Glutamatergic neuron (in vitro differentiated cells): ENCODE measurements at regions not wholly inside any gene's neighbourhood (a gene's known extent, or its start where the extent isn't known, plus 50 kb on each side); places are given as distances from the start of the nearest gene placed in this dataset.

ENCODE experiments used
- DNase-seq: peaks from one replicate; pipeline ENCODE4 v3.0.0; 2022
- H3K27ac Mint-ChIP-seq: one replicate; pipeline ENCODE4 v1.8.0; 2020; ENCODE audit warnings: mild to moderate bottlenecking, mixed read lengths, inconsistent platforms; ENCODE audit not compliant: unreplicated experiment
- H3K27me3 Mint-ChIP-seq: one replicate; pipeline ENCODE4 v1.8.0; 2020; ENCODE audit warnings: mild to moderate bottlenecking, moderate library complexity, mixed read lengths, inconsistent platforms; ENCODE audit not compliant: unreplicated experiment
- H3K36me3 Mint-ChIP-seq: one replicate; pipeline ENCODE4 v1.8.0; 2020; ENCODE audit warnings: mild to moderate bottlenecking, mixed read lengths, inconsistent platforms; ENCODE audit not compliant: unreplicated experiment
- H3K4me1 Mint-ChIP-seq: one replicate; pipeline ENCODE4 v1.8.0; 2020; ENCODE audit warnings: mild to moderate bottlenecking, low read depth, mixed read lengths, inconsistent platforms; ENCODE audit not compliant: unreplicated experiment
- H3K4me3 Mint-ChIP-seq: one replicate; pipeline ENCODE4 v1.8.0; 2020; ENCODE audit warnings: mild to moderate bottlenecking, mixed read lengths, inconsistent platforms; ENCODE audit not compliant: unreplicated experiment
- H3K9me3 Mint-ChIP-seq: one replicate; pipeline ENCODE4 v1.8.0; 2020; ENCODE audit warnings: mild to moderate bottlenecking, moderate library complexity, mixed read lengths, inconsistent platforms; ENCODE audit not compliant: unreplicated experiment
- TF ChIP-seq, protein P1 (sequence below): fragments of 200-600 bp; sonication (generic); IDR thresholded peaks from one replicate; pipeline ENCODE4 v1.5.0; 2021; ENCODE audit not compliant: partially characterized antibody, unreplicated experiment

DNA sequence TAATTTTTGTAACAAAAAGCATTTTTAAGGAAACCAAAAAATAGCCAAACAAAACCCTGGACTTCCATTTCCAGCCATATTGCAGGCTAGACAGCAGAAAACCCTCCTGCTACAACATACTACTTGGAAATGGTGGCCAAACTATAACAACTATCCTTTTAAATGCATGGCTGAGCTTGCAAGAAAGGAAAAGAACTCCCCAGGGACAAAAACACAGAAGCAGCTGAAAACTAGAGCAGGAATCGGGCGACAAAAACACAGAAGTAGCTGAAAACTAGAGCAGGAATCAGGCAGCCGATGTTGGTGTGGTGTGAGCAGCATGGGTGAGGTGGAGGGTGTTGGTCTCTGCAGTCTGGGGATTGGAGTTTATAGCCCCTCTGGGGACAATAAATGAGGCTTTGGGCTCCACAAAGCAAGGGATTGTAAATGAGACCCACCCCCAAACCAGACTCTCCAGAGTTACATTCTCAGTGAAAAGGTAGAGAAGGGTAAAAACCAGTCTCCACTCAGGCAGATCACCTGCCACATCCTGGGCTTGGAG, 95.2 kb downstream of the C9orf50 start:
- Mint-ChIP-seq H3K27me3 (peaks cover 6% of the 10 kb centered on the region), H3K9me3 (peaks cover 18% of the 10 kb centered on the region), H3K27ac (peak overlapping the region; percentile 95), H3K36me3 (peaks cover 26% of the 10 kb centered on the region), H3K4me3 (peak overlapping the region; percentile 83), H3K4me1 (peaks cover 33% of the 10 kb centered on the region)
- TF ChIP-seq, protein P1, sequence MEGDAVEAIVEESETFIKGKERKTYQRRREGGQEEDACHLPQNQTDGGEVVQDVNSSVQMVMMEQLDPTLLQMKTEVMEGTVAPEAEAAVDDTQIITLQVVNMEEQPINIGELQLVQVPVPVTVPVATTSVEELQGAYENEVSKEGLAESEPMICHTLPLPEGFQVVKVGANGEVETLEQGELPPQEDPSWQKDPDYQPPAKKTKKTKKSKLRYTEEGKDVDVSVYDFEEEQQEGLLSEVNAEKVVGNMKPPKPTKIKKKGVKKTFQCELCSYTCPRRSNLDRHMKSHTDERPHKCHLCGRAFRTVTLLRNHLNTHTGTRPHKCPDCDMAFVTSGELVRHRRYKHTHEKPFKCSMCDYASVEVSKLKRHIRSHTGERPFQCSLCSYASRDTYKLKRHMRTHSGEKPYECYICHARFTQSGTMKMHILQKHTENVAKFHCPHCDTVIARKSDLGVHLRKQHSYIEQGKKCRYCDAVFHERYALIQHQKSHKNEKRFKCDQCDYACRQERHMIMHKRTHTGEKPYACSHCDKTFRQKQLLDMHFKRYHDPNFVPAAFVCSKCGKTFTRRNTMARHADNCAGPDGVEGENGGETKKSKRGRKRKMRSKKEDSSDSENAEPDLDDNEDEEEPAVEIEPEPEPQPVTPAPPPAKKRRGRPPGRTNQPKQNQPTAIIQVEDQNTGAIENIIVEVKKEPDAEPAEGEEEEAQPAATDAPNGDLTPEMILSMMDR, result no peak
- DNase-seq, result no peak

DNA sequence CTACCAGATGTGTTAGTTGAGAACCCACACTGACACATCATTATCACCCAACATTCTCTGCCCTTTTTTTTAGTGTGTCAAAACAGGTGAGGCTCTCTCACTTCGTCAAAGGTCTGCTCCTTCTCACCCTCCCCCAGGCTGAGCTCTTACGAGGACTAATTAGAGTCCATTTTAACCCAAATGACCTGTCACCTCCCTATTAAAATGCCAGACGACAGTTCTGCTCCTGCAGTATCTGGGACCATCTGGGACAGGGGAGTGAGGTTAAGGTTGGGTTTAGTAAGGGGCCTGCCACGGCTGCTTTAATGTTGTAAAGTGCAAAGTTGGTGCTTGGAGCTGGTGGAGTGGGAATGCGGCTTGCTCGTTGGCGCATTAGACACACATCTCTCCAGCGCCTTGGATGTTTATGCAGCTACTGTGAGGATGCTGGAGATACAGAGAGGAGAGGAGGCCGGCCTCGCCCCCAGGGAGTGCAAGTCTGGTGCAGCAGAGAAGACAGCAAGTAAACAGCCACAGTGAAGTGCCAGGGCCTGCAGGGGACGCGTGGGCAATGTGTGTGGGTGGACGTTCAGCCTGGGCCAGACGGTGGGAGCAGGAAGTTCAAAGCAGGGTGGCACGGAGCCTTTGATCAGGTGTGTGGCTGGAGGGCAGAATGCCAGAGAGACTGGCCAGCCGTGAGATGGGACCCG, 96.2 kb downstream of the C9orf50 start:
- TF ChIP-seq, protein P1, result no peak
- Mint-ChIP-seq H3K9me3 (peaks cover 17% of the 10 kb centered on the region), H3K4me3 (peak overlapping the region; percentile 60), H3K36me3 (peaks cover 20% of the 10 kb centered on the region), H3K4me1 (peaks cover 33% of the 10 kb centered on the region), H3K27ac (peak overlapping the region; percentile 85), H3K27me3 (peaks cover 6% of the 10 kb centered on the region)
- peak; percentile 45 for DNase-seq

DNA sequence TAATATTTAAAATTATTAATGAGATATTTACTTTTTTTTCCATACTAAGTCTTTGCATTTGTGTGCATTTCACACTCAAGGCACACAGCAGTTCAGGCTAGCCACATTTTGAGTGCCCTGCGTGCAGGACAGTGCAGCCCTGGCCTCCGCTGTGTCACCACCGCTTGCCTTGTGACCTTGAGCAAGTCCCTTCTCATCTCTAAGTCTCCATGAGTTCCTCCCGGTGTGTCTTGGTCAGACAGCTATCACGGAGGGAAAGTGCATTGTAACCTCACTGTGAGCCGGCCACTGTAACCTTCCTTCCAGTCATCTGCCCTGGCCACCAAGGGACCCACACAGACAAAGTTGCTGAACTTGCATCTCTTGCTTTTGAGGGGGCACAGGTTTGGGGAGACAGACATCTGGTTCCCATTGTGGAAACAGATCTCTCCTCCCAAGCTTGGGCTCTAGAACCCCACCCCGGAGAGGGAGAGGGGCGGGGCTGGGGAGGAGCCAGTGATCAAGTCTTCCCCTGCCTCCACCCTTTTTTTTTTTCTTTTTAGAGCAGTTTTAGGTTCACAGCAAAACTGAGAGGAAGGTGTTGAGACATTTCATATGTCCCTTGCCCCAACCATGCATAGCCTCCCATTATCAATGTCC, 96.8 kb downstream of the C9orf50 start:
- Mint-ChIP-seq H3K36me3 (peaks cover 17% of the 10 kb centered on the region), H3K4me1 (peaks cover 32% of the 10 kb centered on the region), H3K9me3 (peaks cover 12% of the 10 kb centered on the region), H3K27me3 (peaks cover 6% of the 10 kb centered on the region), H3K4me3 (no peak overlapping the region), H3K27ac (peak overlapping the region; percentile 85)
- no peak for DNase-seq
- TF ChIP-seq, protein P1, result no peak

DNA sequence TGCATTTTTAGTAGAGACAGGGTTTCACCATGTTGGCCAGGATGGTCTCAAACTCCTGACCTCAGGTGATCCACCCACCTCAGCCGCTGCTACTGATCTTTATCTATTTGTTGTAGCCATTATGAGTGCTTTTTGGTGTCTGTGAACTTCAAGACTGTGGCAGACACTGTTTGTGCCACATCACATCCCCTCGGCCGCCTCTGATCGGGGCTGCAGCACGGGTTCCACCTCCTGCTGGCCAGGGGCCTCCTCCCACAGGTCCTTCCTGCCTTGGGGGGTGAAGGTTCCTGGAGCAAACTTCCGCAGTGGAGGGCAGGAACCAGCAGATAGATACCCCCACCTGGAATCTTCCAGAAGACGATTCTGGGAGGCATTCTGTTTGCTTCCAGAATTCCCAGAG, 98.5 kb downstream of the C9orf50 start:
- H3K27ac Mint-ChIP-seq, result no peak overlapping the region
- peaks cover 28% of the 10 kb centered on the region for H3K4me1 Mint-ChIP-seq
- H3K9me3 Mint-ChIP-seq, result peaks cover 16% of the 10 kb centered on the region
- TF ChIP-seq, protein P1, result no peak
- no peak for DNase-seq
- peaks cover 3% of the 10 kb centered on the region for H3K27me3 Mint-ChIP-seq
- H3K36me3 Mint-ChIP-seq, result peaks cover 8% of the 10 kb centered on the region
- H3K4me3 Mint-ChIP-seq, result no peak overlapping the region

DNA sequence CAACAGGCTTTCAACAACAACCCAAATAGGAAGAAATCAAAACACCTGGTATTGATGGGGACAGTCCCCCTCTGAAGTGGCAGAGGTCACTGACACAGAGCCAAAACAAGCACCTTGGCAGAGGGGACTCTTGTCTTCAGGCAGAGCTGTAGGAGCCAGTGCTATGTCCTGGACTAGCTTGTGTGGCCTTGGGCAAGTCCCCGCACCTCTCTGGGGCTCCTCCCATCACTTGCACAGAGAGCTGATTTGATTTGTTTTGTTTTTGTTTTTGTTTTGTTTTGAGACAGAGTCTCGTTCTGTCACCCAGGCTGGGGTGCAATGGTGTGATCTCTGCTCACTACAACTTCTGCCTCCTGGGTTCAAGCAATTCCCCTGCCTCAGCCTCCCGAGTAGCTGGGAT, 100.8 kb downstream of the C9orf50 start:
- Mint-ChIP-seq H3K36me3 (peaks cover 3% of the 10 kb centered on the region), H3K27me3 (peaks cover 7% of the 10 kb centered on the region), H3K27ac (no peak overlapping the region), H3K4me3 (no peak overlapping the region), H3K9me3 (peaks cover 5% of the 10 kb centered on the region), H3K4me1 (peaks cover 16% of the 10 kb centered on the region)
- TF ChIP-seq, protein P1, result no peak
- DNase-seq, result no peak
